GM10266 (cell line): ENCODE measurements at regions not wholly inside any gene's neighbourhood (a gene's known extent, or its start where the extent isn't known, plus 50 kb on each side); places are given as distances from the start of the nearest gene placed in this dataset.
A peak's percentile ranks its signal among the peaks of the same experiment; 100 is the strongest.

Experiments
- DNase-seq: peaks from one replicate; pipeline ENCODE4 v3.0.0; 2012; ENCODE audit errors: extremely low spot score
- TF ChIP-seq, protein P1 (sequence below): IDR thresholded peaks from 2 replicates; pipeline ENCODE4 v1.5.1; 2012; ENCODE audit warnings: mild to moderate bottlenecking, low read depth; ENCODE audit not compliant: control insufficient read depth, insufficient read depth; ENCODE audit errors: missing control alignments

DNA sequence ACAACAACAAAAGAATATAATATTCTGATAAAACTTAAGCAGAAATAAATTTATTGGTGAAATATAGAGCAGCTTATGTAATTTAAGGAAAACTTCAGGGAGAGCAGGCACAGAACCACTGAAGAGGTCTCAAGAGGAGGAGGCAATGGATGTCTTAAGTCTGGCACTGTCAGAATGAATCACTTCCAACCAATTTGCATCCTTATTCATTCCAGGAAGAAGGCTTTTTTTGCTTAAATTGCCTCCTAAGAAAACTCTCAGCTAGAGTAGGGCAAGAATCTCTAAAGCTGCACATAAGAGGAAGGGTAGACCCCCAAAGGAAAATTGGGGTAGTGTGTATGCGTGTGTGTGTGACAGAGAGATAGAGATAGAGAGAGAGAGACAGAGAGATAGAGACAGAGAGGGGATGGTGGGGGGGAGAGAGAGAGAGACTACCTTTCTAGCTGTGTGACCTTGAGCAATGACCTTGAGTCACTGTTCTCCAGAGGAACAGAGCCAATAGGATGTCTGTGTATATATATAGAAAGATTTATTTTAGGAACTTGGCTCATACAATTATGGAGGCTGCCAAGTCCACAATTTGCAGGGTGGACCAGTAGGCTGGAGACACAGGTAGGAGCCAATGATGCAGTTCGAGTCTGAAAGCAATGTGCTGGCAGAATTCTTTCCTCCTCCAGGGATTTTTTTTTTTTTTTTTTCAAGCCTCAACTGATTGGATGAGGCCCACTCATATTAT, 96.4 kb upstream of the LINC00305 start:
- TF ChIP-seq, protein P1, sequence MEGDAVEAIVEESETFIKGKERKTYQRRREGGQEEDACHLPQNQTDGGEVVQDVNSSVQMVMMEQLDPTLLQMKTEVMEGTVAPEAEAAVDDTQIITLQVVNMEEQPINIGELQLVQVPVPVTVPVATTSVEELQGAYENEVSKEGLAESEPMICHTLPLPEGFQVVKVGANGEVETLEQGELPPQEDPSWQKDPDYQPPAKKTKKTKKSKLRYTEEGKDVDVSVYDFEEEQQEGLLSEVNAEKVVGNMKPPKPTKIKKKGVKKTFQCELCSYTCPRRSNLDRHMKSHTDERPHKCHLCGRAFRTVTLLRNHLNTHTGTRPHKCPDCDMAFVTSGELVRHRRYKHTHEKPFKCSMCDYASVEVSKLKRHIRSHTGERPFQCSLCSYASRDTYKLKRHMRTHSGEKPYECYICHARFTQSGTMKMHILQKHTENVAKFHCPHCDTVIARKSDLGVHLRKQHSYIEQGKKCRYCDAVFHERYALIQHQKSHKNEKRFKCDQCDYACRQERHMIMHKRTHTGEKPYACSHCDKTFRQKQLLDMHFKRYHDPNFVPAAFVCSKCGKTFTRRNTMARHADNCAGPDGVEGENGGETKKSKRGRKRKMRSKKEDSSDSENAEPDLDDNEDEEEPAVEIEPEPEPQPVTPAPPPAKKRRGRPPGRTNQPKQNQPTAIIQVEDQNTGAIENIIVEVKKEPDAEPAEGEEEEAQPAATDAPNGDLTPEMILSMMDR: no peak
- DNase-seq: no peak

DNA sequence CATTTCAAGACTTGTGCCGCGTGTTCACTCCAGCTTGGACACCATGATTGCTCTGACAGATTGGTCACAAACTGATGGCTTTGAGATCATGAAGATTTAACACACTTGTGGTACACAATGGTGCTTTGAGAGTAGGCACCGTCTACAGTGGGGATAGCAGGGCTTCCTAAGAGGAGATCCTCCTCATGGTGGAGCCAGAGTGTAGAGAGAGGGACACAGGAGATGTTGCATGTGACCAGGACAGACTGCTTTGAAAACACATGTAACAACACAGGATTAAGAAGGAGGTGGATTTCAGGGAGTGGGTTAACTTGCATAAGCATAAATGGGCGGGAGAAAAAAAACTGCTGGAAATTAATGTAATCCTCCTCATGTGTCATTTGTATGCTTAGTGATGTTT, 95.7 kb upstream of the LINC00305 start:
- TF ChIP-seq, protein P1: no peak
- DNase-seq: peak; percentile 8

DNA sequence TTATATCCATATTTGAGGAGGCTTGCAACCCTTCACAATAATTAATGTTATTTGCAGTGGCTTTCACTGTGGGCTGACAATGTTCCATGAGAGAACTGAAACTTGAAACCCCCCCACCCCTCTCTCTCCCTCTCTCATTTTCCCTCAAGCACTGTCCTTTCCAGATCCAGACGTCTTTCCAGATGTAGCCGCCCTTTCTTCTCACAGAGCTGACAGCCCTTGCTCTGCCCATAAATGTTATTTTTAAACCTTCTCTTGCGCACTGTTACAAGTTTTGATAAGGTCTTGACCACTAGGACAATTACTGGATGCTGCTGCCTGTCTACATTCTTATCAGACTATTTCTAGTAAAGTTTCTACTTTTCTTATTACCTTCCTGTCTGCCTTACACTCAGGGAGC, 91.4 kb upstream of the LINC00305 start:
- no peak for DNase-seq
- TF ChIP-seq, protein P1: no peak

DNA sequence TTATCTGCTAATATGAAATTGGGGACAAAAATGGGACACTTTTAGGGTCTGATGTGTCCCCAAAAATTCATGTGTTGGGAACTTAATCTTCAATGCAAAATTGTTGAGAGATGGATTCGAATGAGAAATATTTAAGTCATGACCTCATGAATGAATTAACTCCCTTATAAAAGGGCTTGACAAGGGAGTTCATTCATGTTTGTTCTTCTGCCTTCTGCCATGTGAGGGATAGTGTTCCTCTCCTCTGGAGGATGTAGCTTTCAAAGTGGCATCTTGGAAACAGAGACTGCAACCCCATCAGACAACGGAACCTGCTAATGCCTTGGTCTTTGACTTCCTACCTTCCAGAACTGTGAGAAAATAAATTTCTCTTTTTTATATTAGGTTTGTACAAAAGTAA, 89.2 kb upstream of the LINC00305 start:
- DNase-seq: no peak
- TF ChIP-seq, protein P1: no peak

DNA sequence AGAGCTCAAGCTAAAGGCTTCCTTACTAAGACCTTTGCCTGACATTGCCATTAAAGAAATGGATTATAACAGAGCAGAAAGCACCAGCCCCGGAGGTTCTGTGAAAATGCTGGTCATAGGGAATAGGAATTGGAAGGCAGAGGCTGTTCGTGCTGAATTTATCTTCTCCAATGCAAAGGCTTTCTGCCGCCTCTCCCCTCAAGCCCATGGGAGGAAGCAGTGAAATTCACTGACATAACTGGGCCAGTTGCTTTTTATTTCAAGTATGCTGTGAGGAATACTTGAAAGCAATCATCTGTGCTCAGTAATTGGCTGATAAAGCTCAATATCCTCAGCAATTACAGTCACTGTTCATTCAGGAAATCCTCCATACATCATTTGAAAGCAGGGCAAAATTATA, 85.4 kb upstream of the LINC00305 start:
- TF ChIP-seq, protein P1: no peak

DNA sequence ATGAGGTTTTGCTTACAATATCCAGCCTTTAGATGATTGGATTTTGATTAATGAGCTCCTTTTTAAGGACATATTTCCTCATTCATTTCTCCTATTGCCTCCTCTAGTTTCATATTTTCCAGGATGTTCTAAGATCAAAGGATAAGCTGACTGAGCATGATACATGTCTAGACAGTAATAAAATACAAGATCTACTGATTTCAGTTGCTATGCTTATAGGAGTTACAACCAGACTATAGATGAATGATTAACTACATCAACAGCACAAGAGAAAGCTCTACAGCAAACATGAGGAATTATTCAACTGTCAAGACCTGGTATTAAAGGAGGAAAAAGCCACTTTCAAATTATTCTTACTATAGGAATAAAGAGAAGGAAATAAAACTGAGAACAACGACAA, 85.0 kb upstream of the LINC00305 start:
- TF ChIP-seq, protein P1: no peak
- no peak for DNase-seq

More for the DNA sequence above, 85.4 kb upstream of the LINC00305 start:
- DNase-seq: no peak

DNA sequence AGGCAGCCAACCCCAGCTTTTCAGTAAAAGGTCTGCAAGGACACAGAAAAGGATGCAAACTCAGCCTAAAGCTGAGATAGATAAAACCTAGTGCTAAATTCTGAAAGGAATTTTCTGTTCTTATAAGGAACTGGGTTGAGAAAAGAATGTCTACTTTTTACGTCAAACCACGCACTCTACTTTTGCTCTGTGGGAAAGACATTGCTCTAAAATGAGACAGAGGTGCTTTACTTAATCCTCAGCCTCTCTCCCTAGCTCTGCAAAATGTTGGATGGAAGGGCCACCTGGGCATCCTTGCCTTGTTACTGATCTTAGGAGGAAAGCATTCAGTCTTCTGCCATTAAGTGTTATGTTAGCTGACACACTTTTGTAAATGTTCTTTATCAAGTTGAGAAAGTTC, 72.1 kb upstream of the LINC00305 start:
- no peak for DNase-seq
- TF ChIP-seq, protein P1: no peak
